GM18502 (cell line): ENCODE measurements at regions not wholly inside any gene's neighbourhood (a gene's known extent, or its start where the extent isn't known, plus 50 kb on each side); places are given as distances from the start of the nearest gene placed in this dataset.
"Not testable (repeated sequence)": the region's sequence is repeated elsewhere in the genome, so short reads cannot be mapped to it uniquely, and the experiment has no call there.

ENCODE experiments used
- ATAC-seq: cut with Tn5 transposase; IDR thresholded peaks from one replicate; pipeline ENCODE4 v1.9.1; 2021; ENCODE audit warnings: mild to moderate bottlenecking; ENCODE audit not compliant: unreplicated experiment, poor library complexity

DNA sequence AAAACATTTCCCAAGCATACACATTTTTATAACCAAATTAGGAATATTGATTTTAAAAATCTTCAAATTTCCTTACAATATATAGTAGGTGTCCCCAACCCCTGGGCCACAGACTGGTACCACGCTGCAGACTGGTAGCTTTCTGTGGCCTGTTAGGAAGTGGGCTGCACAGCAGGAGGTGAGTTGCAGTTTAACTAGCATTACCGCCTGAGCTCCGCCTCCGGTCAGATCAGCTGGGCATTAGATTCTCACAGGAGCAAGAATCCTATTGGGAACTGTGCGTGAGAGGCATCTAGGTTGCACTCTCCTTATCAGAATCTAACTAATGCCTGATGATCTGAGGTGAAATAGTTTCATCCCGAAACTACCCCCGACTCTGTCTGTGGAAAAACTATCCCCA is 62.1 kb downstream of the ZWINT start:
- no peak for ATAC-seq

DNA sequence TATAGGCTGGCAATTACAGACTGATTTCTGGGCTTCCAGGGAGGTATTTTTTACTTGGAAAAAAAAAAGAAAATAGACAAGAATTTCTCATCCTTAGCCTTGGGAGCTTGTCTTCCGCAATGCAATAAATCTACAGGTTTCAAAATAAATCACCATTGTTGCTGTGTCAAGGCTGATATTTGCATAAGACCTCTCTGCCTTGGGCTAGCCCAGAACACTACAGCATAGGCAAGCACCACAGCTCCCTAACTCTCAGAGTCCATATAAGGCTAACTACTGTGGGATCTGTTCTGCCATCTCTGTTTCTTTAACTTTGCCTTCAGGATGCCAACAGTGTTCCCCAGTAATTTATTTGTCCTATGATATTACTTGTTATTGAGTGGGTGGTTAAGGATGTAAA is 64.4 kb downstream of the ZWINT start:
- peak; percentile 52 for ATAC-seq

DNA sequence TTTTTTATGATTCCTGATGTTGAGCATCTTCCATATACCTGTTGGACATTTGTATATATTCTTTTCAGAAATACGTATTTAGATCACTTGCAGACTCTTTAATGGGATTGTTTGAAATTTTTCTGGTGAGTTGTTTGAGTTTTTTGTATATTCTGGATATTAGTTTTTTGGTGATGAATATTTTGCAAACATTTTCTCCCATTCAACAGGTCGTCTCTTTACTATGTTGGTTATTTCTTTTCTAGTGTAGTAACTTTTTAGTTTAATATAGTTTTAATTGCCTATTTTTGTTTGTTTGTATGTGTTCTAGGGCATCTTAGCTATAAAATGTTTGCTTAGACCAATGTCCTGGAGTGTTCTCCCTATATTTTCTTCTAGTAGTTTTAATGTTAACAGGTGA is 72.7 kb downstream of the ZWINT start:
- ATAC-seq, result no peak

DNA sequence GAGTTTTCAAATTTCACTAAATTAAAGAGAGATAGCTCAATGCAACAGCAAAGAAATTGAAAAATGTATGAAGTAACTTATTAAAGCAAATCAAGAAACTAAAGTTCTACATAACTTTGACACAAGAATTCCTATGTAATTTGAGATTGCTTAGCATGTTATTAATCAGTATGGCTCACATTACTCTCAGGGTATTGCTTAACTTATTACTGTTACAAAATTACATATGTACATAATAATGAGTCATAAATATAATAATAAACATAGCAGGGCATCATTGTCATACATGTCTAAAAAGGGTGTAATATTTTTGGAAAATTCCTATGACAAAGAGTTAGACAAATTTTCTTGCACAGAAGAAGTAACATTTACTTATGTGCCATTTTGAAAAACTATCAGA is 75.0 kb downstream of the ZWINT start:
- ATAC-seq, result no peak

DNA sequence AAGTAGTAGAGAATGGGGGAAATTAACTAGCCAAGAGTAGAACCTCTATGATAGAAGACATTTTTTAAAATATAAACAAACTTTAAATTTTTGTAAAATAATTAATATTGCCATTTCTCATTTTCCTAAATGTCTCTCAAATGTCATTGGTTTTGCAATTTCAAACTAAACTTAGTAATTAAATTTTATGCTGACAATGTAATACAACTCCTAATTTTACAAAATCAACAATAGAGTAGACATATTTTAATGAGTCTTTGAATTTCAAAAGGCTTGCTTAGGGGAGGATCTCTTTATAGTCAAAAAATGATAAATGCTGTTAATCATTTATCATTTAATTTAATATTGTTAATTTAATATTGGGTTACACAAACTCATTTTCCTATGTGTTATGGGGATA is 81.8 kb downstream of the ZWINT start:
- no peak for ATAC-seq

DNA sequence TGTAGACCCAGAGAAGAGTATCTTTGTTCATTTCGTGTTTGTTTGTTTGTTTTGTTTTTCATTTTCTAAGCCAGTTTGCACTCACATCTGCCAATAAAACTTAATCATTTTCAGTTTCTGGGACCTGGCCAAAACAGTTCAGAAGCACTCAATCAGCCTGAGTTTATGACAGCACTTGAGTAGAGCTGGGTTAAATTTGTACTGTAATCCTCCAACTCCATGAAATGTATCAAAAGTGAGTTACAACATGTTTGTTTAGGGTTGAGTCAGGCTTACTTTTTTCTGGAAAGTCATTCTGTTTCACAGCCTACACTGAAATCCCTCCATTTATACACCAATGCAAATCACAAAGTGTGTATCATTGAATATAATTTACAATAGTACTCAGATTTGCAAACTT is 91.9 kb downstream of the ZWINT start:
- no peak for ATAC-seq

DNA sequence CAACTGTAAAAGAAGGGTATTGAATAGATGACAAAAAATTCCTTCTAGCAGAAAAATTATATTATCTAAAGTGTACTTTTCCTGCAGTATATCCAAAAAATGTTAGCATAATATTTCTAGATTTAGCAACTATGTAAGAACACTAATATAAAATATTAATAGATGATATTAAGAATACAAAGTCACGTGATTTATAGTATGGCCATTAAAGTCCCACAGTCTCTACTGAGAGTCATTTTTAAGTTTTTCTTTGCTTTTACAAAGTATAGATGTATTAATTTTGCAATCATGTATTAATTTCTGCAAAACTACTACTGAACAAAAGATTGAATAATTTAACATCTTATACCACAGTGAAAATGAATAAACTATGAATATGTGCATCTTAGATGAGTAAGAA is 94.9 kb downstream of the ZWINT start:
- no peak for ATAC-seq

DNA sequence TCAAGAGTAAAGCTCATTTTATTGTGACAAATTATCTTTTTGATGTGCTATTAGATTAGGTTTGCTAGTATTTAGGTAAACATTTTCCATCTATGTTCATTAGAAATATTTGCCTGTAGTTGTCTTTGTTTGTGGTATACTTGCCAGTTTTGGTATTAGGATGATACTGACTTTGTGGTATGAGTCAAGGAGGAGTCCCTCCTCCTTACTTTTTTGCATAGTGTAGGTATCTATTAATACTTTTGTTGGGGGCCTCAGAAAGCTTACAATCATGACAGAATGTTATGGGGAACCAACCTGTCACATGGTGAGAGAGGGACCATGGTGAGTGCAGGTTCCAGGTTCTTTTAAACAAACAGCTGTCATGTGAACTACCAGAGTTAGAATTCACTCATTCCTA is 102.1 kb downstream of the ZWINT start:
- no peak for ATAC-seq

DNA sequence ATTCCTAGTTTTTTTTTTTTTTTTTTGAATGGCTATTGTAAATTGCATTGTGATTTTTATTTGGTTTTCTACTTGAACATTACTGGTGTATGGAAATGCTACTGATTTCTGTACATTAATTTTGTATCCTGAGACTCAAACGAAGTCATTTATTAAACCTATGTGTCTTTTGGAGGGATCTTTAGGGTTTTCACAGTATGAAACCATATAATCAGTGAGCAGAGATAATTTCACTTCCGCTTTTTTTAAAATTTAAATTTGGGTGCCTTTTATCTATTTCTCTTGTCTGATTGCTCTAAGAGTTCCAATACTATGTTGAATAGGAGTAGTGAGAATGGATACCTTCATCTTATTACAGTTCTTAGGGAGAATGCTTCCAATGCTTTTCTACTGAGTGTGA is 102.7 kb downstream of the ZWINT start:
- ATAC-seq, result peak; percentile 56

DNA sequence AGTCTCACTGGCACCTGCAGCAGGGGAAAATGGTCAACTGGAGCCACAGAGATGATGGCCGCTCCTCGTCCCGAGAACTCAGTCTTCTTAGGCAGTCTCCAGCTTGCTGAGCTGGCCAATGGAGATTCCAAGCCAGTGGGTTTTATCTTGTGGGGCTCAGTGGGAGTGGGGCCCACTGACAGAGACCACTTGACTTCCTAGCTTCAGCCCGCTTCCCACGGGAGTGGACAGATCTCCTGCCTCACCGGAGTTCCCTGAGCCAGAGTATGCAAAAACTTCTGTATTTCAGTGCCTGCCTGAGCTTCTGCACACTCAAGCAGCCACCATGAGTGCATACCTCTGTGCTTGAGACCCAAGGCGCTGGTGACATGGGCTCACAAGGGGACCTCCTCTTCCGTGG is 105.8 kb downstream of the ZWINT start:
- no peak for ATAC-seq

DNA sequence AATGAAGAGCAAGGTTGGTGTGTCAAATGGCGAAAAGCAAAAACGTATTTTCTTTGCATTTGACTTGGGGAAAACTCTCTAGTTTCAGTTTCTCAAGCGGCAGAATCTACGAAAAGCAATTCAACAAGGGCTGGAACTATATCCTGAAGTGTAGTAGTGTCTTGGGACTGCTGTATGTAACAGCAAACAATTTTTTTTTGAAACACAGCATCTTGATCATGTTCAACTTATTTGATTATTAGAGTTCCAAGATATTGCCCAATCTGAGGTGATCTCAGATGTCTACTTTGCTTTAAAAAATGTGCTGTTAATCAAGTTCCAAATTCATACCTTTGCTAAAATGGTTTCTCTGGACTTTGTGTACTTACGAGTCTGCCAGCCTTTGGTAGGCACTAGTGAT is 120.6 kb downstream of the ZWINT start:
- ATAC-seq, result no peak

DNA sequence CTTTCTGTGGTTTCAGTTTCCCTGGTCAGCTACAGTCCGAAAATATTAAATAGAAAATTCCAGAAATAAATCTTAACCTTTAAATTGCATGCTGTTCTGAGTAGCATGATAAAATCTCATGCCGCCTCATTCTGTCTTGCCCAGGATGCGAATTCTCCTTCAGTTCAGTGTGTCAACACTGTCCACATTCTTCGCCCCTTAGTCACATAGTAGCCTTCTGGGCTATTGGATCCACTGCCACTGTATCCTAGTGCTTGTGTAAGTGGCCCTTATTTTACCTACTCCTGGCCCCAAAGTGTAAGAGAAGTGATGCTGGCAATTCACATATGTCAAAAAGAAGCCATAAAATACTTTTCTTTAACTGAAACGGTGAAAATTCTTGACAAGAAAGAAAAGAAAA is 129.6 kb downstream of the ZWINT start:
- ATAC-seq, result no peak

DNA sequence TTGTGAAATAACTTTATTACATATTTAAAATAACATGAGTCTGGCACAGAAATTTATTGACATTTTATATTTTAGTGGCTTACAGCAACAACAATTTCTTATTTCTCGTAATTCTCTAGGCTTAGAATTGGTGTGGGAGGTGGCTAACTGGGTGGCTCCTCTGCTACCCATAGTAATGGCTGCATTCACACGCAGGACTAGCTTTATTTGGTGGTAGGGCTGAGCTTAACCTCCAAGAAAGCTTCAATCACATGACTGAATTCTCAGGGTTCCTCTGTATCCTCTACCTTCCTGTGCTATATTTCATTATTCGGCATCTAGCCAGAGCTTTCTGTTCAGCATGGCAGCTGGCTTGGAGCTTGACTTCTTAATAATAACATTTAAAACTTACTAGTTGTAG is 138.8 kb downstream of the ZWINT start:
- ATAC-seq, result no peak

DNA sequence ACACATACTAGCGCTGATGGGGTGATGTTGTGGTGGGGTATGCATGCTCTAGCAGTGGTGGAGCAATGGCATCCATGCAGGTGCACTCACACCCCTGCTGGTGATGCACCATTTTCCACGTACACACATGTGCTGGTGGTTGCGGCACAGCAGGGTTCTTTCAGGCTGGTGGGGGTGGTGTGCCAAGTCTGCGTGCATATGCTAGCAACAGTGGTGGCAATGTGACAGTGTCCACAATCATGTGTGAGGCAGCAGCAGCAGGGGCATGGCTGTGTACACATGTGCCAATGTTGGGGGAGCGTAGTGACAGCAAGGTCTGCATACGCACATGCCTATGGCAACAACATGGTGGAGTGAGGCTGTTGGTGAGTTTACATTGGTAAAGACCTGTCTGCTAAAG is 148.1 kb downstream of the ZWINT start:
- ATAC-seq, result no peak

DNA sequence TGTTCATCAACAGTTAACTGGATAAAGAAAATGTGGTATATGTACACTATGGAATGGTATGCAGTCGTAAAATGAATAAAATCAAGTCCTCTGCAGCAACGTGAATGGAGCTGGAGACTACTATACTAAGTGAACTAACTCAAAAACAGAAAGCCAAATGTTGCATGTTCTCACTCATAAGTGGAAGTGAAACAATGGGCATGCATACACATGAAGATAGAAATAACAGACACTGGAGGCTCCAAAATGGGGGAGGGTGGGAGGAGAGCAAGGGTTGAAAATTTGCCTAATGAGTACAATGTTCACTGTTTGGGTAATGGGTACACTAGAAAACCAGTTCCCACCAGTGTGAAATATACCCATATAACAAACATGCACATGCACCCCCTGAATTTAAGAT is 179.5 kb downstream of the ZWINT start:
- peak; percentile 89 for ATAC-seq

DNA sequence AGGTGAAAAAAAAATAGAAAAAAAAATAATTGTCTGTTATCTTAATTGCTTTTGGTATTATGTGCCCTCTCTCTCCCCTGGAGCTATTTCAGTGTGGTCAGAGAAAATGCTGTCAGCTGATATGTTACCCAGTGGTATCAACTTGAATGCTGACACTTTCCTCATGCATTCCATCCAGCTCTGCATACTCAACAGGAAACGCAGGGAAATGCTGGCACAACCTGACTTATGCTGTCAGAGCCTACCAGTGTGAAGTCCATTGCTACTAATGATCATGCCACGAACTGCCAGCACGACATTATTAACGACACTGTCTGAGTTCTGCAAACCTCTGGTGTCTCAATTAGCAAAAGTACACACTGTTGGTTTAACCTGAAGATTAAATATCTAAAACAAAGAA is 182.8 kb downstream of the ZWINT start:
- no peak for ATAC-seq

DNA sequence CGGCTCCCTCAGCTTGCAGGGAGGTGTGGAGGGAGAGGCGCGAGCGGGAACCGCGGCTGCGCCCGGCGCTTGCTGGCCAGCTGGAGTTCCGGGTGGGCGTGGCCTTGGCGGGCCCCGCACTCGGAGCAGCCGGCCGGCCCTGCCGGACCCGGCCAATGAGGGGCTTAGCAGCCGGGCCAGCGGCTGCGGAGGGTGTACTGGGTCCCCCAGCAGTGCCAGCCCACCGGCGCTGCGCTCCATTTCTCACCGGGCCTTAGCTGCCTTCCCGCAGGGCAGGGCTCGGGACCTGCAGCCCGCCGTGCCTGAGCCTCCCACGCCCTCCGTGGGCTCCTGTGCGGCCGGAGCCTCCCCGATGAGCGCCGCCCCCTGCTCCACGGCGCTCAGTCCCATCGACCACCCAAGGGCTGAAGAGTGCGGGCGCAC is 206.0 kb downstream of the ZWINT start:
- ATAC-seq, result not testable (repeated sequence)

DNA sequence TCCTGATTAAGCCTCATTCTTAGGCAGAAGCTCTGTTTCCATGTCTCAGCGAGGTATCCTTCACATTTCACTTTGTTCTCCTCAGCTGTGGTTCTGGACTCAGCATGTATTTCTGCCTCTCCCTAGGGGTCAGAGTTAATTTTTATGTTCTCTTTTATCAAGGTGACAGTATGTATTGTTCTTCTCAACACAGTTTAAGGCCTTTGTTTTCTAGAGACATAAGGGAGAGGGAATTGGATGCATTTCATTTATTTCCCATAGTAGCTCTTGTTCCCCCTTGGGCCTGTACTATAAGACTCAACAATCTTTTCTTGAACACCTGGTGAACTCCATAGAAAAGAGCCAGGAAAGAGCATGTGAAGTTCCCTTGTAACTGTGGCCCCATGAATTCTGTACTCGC is 214.3 kb downstream of the ZWINT start:
- no peak for ATAC-seq

DNA sequence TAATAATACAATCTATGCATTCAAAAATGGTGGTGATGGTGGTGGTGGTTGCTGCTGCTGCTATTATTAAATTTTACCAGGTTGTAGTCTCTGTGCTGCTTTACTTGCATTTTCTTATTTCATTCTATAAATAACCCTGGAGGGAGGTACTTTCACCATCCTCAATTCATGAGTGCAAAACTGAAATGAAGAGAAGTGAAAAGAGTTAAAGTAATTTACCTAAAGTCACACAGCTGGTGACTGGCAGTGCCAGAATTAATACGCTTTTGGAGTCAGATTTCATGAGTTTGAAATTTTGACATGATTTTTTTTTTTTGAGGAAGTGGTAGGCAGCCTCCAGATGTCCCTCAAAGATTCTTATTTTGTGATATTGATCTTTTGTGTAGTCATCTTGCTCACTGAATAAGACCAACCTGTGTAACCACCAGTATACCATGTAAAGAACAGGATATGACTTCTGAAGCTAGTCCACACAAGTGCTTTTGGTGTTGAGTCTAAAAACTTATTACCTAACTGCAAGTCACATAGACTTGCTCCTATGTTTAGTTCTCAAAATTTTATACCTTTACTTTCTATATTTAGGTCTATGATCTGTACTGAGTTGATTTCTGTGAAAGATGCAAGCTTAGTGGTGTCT is 218.8 kb downstream of the ZWINT start:
- ATAC-seq, result peak; percentile 90

DNA sequence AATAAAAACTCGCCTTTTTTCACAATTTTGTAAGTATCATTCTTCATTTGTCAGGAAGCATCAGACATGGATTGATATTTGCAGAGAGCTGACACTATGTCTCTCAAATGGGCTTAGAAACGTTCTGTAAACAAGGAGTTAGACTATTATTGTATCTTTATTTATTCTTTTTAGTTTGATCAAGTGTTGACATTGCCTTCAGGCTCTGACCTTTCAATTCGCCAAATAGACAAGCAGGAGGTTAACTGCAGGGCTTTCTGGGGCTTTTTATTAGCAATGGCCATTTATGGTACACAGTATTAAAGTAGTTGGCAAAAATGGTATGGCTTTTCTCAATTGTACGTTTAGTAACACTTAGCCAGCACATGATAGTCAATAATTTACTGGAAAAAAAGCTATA is 221.7 kb downstream of the ZWINT start:
- ATAC-seq, result no peak

DNA sequence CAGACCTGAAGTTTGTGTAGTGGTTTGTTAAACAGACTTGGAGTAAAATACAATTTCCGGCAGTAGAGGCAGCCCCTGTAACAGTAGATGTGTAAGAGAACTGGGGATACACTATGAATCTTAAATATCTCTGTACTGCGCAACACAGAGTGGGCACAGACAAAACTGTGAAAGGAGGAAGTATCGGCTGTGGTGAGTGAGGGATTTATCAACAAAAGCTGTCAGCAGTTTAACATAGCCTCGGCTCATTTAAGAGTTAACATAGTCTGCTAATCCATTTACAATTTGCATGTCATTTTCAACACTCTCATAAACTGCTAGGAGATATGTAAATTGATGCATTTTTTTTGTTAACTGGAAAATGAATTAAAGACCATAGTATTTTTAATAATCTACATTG is 225.2 kb downstream of the ZWINT start:
- ATAC-seq, result no peak

DNA sequence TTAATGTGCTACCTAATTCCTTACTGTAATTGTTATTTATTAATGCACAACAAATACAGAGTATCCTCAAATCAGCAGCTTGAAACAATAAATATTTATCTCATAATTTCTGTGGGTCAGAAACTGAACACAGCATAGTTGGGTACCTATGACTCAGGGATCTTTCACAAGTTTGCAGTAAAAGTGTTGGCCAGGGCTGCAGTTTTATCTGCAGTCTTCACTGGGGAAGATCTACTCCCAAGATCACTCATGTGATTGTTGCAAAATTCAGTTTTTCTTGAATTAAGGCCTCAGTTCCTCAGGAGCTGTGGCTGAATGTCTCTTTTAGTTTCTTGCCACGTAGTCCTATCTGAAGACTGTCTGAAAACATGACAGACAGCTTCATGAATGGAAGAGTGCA is 237.8 kb downstream of the ZWINT start:
- no peak for ATAC-seq

DNA sequence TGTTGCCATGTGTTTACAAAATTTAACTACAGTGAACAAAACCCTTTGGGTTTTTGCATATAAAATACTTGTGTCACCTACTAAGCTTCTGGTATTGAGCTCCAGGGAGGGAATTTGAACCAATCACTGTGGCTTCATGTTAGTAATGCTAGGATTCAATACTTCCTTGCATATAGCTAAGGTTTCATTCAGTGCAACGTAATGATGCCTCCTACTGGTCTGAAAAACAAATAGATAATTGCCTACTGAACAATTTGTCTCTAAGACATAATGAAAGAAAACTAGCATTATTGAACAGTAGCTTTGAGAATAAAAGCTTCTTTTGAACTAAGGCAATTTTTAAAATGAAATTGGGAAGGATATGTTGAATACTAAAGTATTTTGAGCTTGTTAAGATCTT is 244.4 kb downstream of the ZWINT start:
- ATAC-seq, result no peak
